BLaER1 treated with 17β-estradiol and CSF1 and Interleukin-3, amounts not matched to agents 10 nM and 100 nM (cell line): ENCODE measurements at regions not wholly inside any gene's neighbourhood (a gene's known extent, or its start where the extent isn't known, plus 50 kb on each side); places are given as distances from the start of the nearest gene placed in this dataset.
"Not testable (repeated sequence)": the region's sequence is repeated elsewhere in the genome, so short reads cannot be mapped to it uniquely, and the experiment has no call there.

ENCODE experiments used
- H3K27ac ChIP-seq, 11 experiments: shearing (Covaris generic); formaldehyde crosslinking; 2 replicates each; pipeline ENCODE4 v1.8.1; 2022
- H3K27me3 ChIP-seq, 11 experiments: shearing (Covaris generic); formaldehyde crosslinking; 2 replicates each; pipeline ENCODE4 v1.8.1; 2022
- H3K36me3 ChIP-seq, 11 experiments: shearing (Covaris generic); formaldehyde crosslinking; 2 replicates each; pipeline ENCODE4 v1.8.1; 2022
- H3K4me1 ChIP-seq, 10 experiments: shearing (Covaris generic); formaldehyde crosslinking; 2 replicates each; pipeline ENCODE4 v1.8.1; 2022
- H3K4me2 ChIP-seq, 11 experiments: shearing (Covaris generic); formaldehyde crosslinking; 2 replicates each; pipeline ENCODE4 v1.8.1; 2022
- H3K4me3 ChIP-seq, 10 experiments: shearing (Covaris generic); formaldehyde crosslinking; 2 replicates each; pipeline ENCODE4 v1.8.1; 2022
- H3K9ac ChIP-seq, 11 experiments: shearing (Covaris generic); formaldehyde crosslinking; 2 replicates each; pipeline ENCODE4 v1.8.1; 2022
- H3K9me3 ChIP-seq, 11 experiments: shearing (Covaris generic); formaldehyde crosslinking; replicated peaks in 1 of 11; 2 replicates each; pipeline ENCODE4 v1.8.1; 2022
- H4K20me1 ChIP-seq, 11 experiments: shearing (Covaris generic); formaldehyde crosslinking; 2 replicates each; pipeline ENCODE4 v1.8.1; 2022
- Cebpa-rat ChIP-seq, 11 experiments: shearing (Covaris generic); IDR thresholded peaks; 2 replicates each; pipeline ENCODE4 v1.8.1; 2022

DNA sequence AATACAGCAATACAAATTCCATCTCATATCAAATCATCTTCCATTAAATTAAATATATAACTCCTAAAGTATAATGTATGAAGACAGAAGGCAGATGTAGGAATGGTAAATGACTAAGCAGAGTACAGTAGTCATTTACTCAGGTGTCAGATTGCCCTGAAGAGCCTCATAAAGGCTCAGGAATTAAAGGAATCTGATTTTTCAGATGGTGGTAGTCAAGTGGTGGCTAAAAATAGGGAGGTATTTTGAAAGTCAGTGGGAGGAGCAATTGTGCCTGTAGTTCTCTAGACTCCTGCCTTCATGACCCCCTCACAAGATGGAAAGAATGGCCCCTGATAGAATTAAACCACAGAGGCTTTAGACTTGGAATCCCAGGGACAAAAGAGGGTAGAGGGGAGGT, 142.7 kb upstream of the SYNPR start:
- H3K4me1 ChIP-seq, result no peaks in the 10 kb centered on the region
- no peak for TF ChIP-seq Cebpa-rat (IDR thresholded peaks at IDR 0.05)
- no peak overlapping the region for H3K4me2 ChIP-seq
- H3K9ac ChIP-seq, result no peak overlapping the region
- H3K36me3 ChIP-seq, result no peaks in the 10 kb centered on the region
- H3K27ac ChIP-seq, result no peak overlapping the region
- H3K4me3 ChIP-seq, result no peak overlapping the region
- no peaks in the 10 kb centered on the region for H3K9me3 ChIP-seq
- no peaks in the 10 kb centered on the region for H4K20me1 ChIP-seq
- H3K27me3 ChIP-seq, result no peaks in the 10 kb centered on the region

DNA sequence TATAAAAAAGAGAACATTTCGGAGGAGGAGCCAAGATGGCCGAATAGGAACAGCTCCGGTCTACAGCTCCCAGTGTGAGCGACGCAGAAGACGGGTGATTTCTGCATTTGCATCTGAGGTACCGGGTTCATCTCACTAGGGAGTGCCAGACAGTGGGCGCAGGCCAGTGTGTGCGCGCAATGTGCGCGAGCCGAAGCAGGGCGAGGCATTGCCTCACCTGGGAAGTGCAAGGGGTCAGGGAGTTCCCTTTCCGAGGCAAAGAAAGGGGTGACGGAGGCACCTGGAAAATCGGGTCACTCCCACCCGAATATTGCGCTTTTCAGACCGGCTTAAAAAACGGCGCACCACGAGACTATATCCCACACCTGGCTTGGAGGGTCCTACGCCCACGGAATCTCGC, 141.9 kb upstream of the SYNPR start:
- not testable (repeated sequence) for H3K9ac ChIP-seq, H3K4me3 ChIP-seq, H3K4me2 ChIP-seq, H3K36me3 ChIP-seq, H3K4me1 ChIP-seq, H3K27me3 ChIP-seq, H3K9me3 ChIP-seq, H4K20me1 ChIP-seq, H3K27ac ChIP-seq

DNA sequence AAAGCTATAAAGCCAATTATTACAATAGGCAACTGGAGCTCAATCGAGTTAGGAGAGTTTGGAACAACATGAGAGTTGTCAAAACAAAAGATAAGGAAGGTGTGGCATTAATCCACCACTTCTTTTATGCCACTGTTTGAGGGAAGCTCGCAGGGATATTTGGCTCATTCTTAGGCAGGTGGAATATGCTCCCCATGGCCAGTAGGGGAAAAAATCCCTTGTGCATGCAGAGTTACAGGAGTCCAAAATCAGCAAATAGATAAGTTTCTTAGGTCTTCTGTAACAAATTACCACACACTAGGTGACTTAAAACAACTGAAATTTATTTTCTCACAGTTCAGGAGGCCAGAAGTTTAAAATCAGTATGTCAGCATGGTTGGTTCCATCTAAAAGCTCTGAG, 135.4 kb upstream of the SYNPR start:
- Histone ChIP-seq H3K9me3 (no peaks in the 10 kb centered on the region), H3K4me3 (no peak overlapping the region), H4K20me1 (no peaks in the 10 kb centered on the region), H3K36me3 (no peaks in the 10 kb centered on the region), H3K27me3 (no peaks in the 10 kb centered on the region), H3K4me2 (no peak overlapping the region), H3K9ac (no peak overlapping the region), H3K27ac (no peak overlapping the region), H3K4me1 (no peaks in the 10 kb centered on the region)
- no peak for TF ChIP-seq Cebpa-rat (IDR thresholded peaks at IDR 0.05)

DNA sequence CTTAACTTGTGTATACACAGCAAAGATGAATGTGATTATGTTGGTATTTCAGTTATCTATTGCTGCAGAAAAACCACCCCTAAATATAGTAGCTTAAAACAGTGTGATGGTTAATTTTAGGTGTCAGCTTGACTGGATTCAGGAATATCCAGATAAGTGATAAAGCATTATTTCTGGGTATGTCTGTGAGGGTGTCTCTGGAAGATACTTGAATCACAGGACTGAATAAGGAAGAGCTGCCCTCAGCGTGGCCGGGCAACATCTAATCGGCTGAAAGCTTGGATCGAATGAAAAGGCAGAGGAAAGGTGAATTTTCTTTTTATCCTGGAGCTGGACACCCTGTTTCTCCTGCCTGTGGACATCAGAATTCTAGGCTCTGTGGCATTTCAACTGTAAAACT, 132.0 kb upstream of the SYNPR start:
- Histone ChIP-seq H3K4me2 (no peak overlapping the region), H3K4me3 (no peak overlapping the region), H3K36me3 (no peaks in the 10 kb centered on the region), H3K9ac (no peak overlapping the region), H3K9me3 (no peaks in the 10 kb centered on the region), H4K20me1 (no peaks in the 10 kb centered on the region), H3K27ac (no peak overlapping the region), H3K4me1 (no peaks in the 10 kb centered on the region), H3K27me3 (no peaks in the 10 kb centered on the region)
- no peak for TF ChIP-seq Cebpa-rat (IDR thresholded peaks at IDR 0.05)

DNA sequence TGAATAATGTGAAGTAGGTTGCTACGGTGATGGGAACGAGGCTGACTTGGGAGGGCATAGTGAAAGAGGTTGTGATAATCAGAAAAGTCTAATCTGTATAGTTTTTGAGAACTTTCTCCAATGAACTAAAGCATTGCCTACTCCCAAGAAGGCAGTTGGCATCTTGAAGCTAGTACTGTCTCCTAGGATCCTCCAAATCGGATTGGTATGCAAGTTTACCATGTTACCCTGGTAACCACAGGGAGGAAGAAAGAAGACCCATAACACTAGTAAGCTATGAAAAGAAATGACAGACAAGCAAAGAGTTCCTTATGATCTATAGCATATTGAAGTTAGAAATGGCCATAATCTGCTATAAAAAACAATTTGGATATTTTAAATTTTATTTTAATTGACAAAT, 127.2 kb upstream of the SYNPR start:
- H3K4me1 ChIP-seq, result no peaks in the 10 kb centered on the region
- no peaks in the 10 kb centered on the region for H3K27me3 ChIP-seq
- no peaks in the 10 kb centered on the region for H3K9me3 ChIP-seq
- no peak overlapping the region for H3K4me3 ChIP-seq
- no peak overlapping the region for H3K4me2 ChIP-seq
- H4K20me1 ChIP-seq, result no peaks in the 10 kb centered on the region
- no peak overlapping the region for H3K27ac ChIP-seq
- no peaks in the 10 kb centered on the region for H3K36me3 ChIP-seq
- H3K9ac ChIP-seq, result no peak overlapping the region
- no peak for TF ChIP-seq Cebpa-rat (IDR thresholded peaks at IDR 0.05)

DNA sequence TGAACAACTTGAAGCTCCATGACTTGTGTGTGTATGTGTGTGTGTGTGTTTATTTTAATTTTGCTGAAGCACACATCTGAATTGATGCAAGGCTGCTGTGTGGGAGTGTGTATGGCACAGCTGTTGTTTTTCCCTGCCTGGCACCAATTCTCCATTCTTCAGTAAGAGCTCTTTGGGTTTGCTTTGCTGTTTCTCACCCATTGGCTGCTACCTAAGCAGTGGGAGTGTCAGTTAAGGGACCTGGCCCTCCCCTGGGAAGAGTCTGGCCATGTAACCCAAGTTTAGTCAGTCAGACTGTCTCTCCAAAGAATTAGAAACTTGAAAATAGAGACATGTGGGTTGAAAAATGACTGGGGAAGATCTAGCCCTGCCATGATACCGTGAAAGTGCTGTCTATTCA, 126.2 kb upstream of the SYNPR start:
- H3K9me3 ChIP-seq, result no peaks in the 10 kb centered on the region
- H3K36me3 ChIP-seq, result no peaks in the 10 kb centered on the region
- TF ChIP-seq Cebpa-rat (IDR thresholded peaks at IDR 0.05), result no peak
- no peaks in the 10 kb centered on the region for H4K20me1 ChIP-seq
- H3K9ac ChIP-seq, result no peak overlapping the region
- H3K27me3 ChIP-seq, result no peaks in the 10 kb centered on the region
- no peak overlapping the region for H3K27ac ChIP-seq
- H3K4me2 ChIP-seq, result no peak overlapping the region
- H3K4me1 ChIP-seq, result no peaks in the 10 kb centered on the region
- H3K4me3 ChIP-seq, result no peak overlapping the region

DNA sequence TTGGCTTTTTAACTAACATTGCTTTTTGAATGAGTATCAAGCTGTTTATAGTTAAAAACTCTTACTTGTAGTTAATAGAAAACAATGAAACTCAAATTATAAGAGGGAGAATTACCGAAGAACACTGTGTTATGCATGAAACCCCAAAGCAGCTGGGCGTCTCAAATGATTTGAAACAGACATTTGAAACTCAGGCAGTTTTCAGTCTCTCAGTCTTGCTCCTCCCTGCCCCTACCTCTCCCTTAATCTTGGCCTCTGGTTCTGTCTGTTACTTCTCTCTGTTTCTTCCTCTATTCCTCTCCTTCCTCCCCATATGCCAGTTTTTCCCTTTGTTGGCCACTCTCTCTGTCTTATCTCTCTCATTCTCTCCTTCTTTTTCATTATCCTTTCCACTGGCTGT, 118.3 kb upstream of the SYNPR start:
- Histone ChIP-seq H3K27ac (no peak overlapping the region), H3K9ac (no peak overlapping the region)

DNA sequence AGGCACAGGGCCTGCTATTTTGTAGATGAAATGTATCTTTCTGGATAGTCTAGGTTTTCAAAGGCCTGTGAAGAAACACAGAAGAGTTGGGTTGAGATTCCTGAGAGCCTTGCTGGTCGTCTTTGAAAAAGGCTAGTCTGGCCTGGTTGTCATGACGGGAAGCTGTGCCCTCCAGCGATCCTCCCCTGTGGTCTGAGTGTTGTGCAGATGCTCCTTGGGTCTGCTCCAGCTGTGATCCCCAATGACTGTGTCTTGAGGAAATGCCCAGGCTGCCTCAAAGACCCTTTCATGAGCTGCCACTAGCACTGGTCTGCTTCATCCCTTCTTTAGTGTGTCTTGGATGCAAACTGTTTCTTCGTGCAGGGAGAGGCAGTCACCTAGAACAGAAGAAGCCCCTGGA, 111.0 kb upstream of the SYNPR start:
- Histone ChIP-seq H4K20me1 (no peaks in the 10 kb centered on the region), H3K9me3 (no peaks in the 10 kb centered on the region; a peak in 1 of 22 replicates), H3K4me2 (no peak overlapping the region), H3K36me3 (no peaks in the 10 kb centered on the region), H3K4me3 (no peak overlapping the region), H3K4me1 (no peaks in the 10 kb centered on the region), H3K27me3 (no peaks in the 10 kb centered on the region), H3K27ac (no peak overlapping the region), H3K9ac (no peak overlapping the region)
- TF ChIP-seq Cebpa-rat (IDR thresholded peaks at IDR 0.05), result no peak

More for the DNA sequence above, 118.3 kb upstream of the SYNPR start:
- Histone ChIP-seq H3K27me3 (no peaks in the 10 kb centered on the region), H3K4me3 (no peak overlapping the region), H4K20me1 (no peaks in the 10 kb centered on the region), H3K9me3 (no peaks in the 10 kb centered on the region; a peak in 1 of 22 replicates), H3K4me1 (no peaks in the 10 kb centered on the region), H3K36me3 (no peaks in the 10 kb centered on the region), H3K4me2 (no peak overlapping the region)
- no peak for TF ChIP-seq Cebpa-rat (IDR thresholded peaks at IDR 0.05)

DNA sequence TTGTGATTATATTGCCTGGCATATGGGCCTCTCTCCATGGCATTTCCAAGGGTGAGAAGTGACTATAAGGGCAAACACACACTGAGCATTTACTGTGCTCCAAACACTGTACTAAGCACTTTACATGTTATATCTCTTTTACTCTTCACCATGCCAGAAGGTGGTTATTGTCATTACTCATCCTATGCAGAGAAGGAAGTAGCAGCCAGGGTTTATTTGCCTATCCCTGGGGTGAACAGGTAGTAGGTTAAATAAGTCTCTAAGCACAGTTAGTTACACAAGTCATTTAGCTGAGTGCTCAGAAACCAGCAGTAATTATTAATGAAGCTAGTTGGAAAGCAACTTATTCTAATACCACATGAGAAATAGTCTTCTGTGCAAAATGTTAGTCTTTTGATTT, 109.9 kb upstream of the SYNPR start:
- Histone ChIP-seq H3K36me3 (no peaks in the 10 kb centered on the region), H3K9ac (no peak overlapping the region), H3K4me3 (no peak overlapping the region), H3K4me1 (no peaks in the 10 kb centered on the region), H4K20me1 (no peaks in the 10 kb centered on the region), H3K27me3 (no peaks in the 10 kb centered on the region), H3K27ac (no peak overlapping the region), H3K4me2 (no peak overlapping the region), H3K9me3 (peaks cover 0 to 10% (median 5%) of the 10 kb centered on the region in 11 experiments; a peak in 13 of 22 replicates)
- TF ChIP-seq Cebpa-rat (IDR thresholded peaks at IDR 0.05), result no peak

DNA sequence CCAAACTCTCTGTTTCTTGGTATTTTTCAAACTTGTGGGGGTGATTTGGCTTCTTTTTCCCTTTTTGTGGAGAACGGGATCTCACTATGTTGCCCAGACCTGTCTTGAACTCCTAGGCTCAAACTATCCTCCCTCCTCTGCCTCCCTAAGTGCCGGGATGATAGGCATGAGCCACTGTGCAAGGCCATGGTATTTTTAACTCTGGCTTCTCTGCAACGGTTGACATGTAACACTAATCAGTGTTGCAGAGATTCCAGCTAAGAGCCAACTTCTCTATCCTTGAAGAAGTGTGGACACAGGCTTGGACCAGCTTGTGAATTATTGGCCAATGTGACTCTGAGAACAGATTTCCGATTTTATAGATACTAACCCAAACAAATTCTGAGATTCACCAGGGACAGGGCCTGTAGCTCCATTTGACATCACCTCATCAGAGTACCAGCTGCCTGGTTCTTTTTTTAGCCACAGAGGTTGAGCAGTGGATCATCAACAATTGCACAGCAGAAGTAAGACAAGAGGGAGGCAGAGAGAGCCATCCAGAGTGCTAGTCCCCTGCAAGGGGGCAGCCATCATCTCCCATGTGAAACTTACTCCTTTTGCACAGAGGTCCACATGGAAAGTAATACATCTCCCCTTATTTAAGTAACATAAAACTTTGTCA, 98.1 kb upstream of the SYNPR start:
- H3K27me3 ChIP-seq, result no peaks in the 10 kb centered on the region
- no peak overlapping the region for H3K9ac ChIP-seq
- H3K9me3 ChIP-seq, result peaks cover 0 to 3% (median 0%) of the 10 kb centered on the region in 11 experiments; a peak in 2 of 22 replicates
- H4K20me1 ChIP-seq, result no peaks in the 10 kb centered on the region
- TF ChIP-seq Cebpa-rat (IDR thresholded peaks at IDR 0.05), result no peak
- H3K27ac ChIP-seq, result no peak overlapping the region
- H3K4me1 ChIP-seq, result no peaks in the 10 kb centered on the region
- H3K4me2 ChIP-seq, result no peak overlapping the region
- H3K4me3 ChIP-seq, result no peak overlapping the region
- H3K36me3 ChIP-seq, result no peaks in the 10 kb centered on the region
